ENCODE measurements at regions not wholly inside any gene's neighbourhood (a gene's known extent, or its start where the extent isn't known, plus 50 kb on each side); places are given as distances from the start of the nearest gene placed in this dataset.

GRCh38 chr9:27634879-27635278 is 61.6 kb upstream of the C9orf72 start (continued):
- TF ChIP-seq ZNF274 (IDR thresholded peaks at IDR 0.05; ENCODE audit: borderline replicate concordance, extremely low read depth, low read length), result no peak
- no peak for TF ChIP-seq SIRT6 (IDR thresholded peaks at IDR 0.05; ENCODE audit: low read length)
- no peak for TF ChIP-seq CHD2 (IDR thresholded peaks at IDR 0.05; ENCODE audit: low read length)
- TF ChIP-seq YY1 (IDR thresholded peaks at IDR 0.05; ENCODE audit: low read depth, low read length), result no peak
- no peak for TF ChIP-seq CHD7 (IDR thresholded peaks at IDR 0.05; ENCODE audit: insufficient replicate concordance, low read length)
- TF ChIP-seq ATF2 (IDR thresholded peaks at IDR 0.05; ENCODE audit: low read length), result no peak
- no peak for TF ChIP-seq POU5F1 (IDR thresholded peaks at IDR 0.05; ENCODE audit: low read depth, low read length)
- no peak for TF ChIP-seq KDM1A (IDR thresholded peaks at IDR 0.05; ENCODE audit: borderline replicate concordance, low read length)
